ENCODE measurements at regions not wholly inside any gene's neighbourhood (a gene's known extent, or its start where the extent isn't known, plus 50 kb on each side); places are given as distances from the start of the nearest gene placed in this dataset.

- TF ChIP-seq REST (IDR thresholded peaks at IDR 0.05; ENCODE audit: insufficient replicate concordance, low read depth) (no peak), GABPA (IDR thresholded peaks at IDR 0.05; ENCODE audit: low read depth) (no peak), SPI1 (IDR thresholded peaks at IDR 0.05; ENCODE audit: borderline replicate concordance, low read depth) (no peak), POLR2AphosphoS5 (IDR thresholded peaks at IDR 0.05; ENCODE audit: low read depth) (no peak)
- TF ChIP-seq, protein P1, sequence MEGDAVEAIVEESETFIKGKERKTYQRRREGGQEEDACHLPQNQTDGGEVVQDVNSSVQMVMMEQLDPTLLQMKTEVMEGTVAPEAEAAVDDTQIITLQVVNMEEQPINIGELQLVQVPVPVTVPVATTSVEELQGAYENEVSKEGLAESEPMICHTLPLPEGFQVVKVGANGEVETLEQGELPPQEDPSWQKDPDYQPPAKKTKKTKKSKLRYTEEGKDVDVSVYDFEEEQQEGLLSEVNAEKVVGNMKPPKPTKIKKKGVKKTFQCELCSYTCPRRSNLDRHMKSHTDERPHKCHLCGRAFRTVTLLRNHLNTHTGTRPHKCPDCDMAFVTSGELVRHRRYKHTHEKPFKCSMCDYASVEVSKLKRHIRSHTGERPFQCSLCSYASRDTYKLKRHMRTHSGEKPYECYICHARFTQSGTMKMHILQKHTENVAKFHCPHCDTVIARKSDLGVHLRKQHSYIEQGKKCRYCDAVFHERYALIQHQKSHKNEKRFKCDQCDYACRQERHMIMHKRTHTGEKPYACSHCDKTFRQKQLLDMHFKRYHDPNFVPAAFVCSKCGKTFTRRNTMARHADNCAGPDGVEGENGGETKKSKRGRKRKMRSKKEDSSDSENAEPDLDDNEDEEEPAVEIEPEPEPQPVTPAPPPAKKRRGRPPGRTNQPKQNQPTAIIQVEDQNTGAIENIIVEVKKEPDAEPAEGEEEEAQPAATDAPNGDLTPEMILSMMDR (IDR thresholded peaks at IDR 0.05; ENCODE audit: insufficient read depth, low read length), result no peak
- no peaks in the 10 kb centered on the region for H3K27me3 ChIP-seq (ENCODE audit: insufficient read depth, poor library complexity, severe bottlenecking)
- DNase-seq (ENCODE audit: low read depth in 1 of 2, low spot score in 1 of 2), result no peak
- no peak overlapping the region for H3K4me3 ChIP-seq (replicated peaks; ENCODE audit: insufficient read depth, low read length)
- H3K27ac ChIP-seq (replicated peaks), result no peak overlapping the region
Observed at GRCh38 chr16:86224126-86224525, 286.2 kb upstream of the FOXF1 start.

GRCh38 chr16:86224629-86225028 is 285.7 kb upstream of the FOXF1 start:
- H3K27me3 ChIP-seq (ENCODE audit: insufficient read depth, poor library complexity, severe bottlenecking), result no peaks in the 10 kb centered on the region

DNA sequence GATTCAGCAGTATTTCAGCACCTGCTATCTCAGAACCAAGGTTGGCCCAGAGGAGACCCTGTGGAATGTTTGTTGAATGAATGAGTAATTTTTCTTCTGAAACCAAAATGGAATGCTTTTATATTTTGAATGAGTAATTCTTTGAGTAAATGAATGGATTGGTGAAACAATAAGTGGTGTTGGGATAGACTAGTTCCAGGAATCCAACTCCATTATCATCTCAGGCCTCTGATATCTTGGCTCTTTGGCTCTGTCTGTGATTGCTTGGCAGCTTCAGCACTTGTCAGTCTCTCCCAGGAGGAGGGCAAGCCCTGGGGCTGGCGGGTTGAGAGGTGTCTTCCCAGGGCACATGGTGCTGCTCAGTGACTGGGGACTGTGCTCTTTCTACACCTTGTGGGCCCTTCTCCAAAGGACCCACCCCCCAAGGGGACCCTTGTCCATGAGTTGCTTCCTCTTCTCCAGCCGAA is 284.4 kb upstream of the FOXF1 start:
- TF ChIP-seq POLR2AphosphoS5 (IDR thresholded peaks at IDR 0.05; ENCODE audit: low read depth) (no peak), REST (IDR thresholded peaks at IDR 0.05; ENCODE audit: insufficient replicate concordance, low read depth) (no peak), GABPA (IDR thresholded peaks at IDR 0.05; ENCODE audit: low read depth) (no peak), SPI1 (IDR thresholded peaks at IDR 0.05; ENCODE audit: borderline replicate concordance, low read depth) (no peak)
- TF ChIP-seq, protein P1 (IDR thresholded peaks at IDR 0.05; ENCODE audit: insufficient read depth, low read length), result no peak
- H3K27ac ChIP-seq (replicated peaks), result no peak overlapping the region
- no peak for DNase-seq (ENCODE audit: low read depth in 1 of 2, low spot score in 1 of 2)
- no peak overlapping the region for H3K4me3 ChIP-seq (replicated peaks; ENCODE audit: insufficient read depth, low read length)
- H3K27me3 ChIP-seq (ENCODE audit: insufficient read depth, poor library complexity, severe bottlenecking), result no peaks in the 10 kb centered on the region

More at GRCh38 chr16:86224629-86225028, 285.7 kb upstream of the FOXF1 start:
- TF ChIP-seq, protein P1 (IDR thresholded peaks at IDR 0.05; ENCODE audit: insufficient read depth, low read length), result no peak
- no peak for TF ChIP-seq POLR2AphosphoS5 (IDR thresholded peaks at IDR 0.05; ENCODE audit: low read depth)
- no peak for TF ChIP-seq SPI1 (IDR thresholded peaks at IDR 0.05; ENCODE audit: borderline replicate concordance, low read depth)
- TF ChIP-seq GABPA (IDR thresholded peaks at IDR 0.05; ENCODE audit: low read depth), result no peak
- TF ChIP-seq REST (IDR thresholded peaks at IDR 0.05; ENCODE audit: insufficient replicate concordance, low read depth), result no peak
- no peak for DNase-seq (ENCODE audit: low read depth in 1 of 2, low spot score in 1 of 2)
- no peak overlapping the region for H3K4me3 ChIP-seq (replicated peaks; ENCODE audit: insufficient read depth, low read length)
- no peak overlapping the region for H3K27ac ChIP-seq (replicated peaks)

Measured in HL-60 (cell line).